ENCODE measurements at regions not wholly inside any gene's neighbourhood (a gene's known extent, or its start where the extent isn't known, plus 50 kb on each side); places are given as distances from the start of the nearest gene placed in this dataset.

DNA sequence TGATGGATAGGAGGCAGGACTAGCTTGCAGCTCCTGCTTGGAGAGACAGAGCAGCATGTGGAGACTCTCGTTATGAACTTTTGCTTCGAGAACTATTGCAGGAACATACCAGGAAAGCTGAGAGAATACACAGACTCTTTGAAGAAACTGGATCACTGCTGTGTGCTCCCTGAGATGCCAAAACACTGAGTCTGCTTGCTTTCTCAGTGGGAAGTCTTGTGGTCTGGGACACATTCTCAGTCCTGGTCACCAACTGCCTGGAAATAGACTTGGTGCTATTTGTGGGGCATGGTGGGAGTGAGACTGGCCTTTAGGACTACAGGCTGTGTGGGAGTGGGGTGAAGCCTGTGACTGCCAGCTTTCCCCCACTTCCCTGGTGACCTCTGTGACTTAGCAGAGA lies 252.6 kb downstream of the MED10 start:
- no peaks in the 10 kb centered on the region for H3K27me3 ChIP-seq (ENCODE audit: insufficient read depth, low read length)
- H3K4me3 ChIP-seq (ENCODE audit: low read length), result no peak overlapping the region
- no peaks in the 10 kb centered on the region for H3K36me3 ChIP-seq (ENCODE audit: insufficient read depth, low read length)
- 93% methylated on average over 2 of the region's 2 CpGs for WGBS
- no peak overlapping the region for H3K9ac ChIP-seq (ENCODE audit: low read depth, low read length)
- H3K27ac ChIP-seq (ENCODE audit: low read depth, low read length), result no peak overlapping the region
- H3K9me3 ChIP-seq (ENCODE audit: insufficient read depth, low read depth, low read length), result peaks cover 15% of the 10 kb centered on the region
- no peaks in the 10 kb centered on the region for H3K4me1 ChIP-seq (ENCODE audit: insufficient read depth, low read length)

- Histone ChIP-seq H3K9me3 (ENCODE audit: insufficient read depth, low read depth, low read length) (peaks cover 2% of the 10 kb centered on the region; the same call in 1 of the 2 replicates), H3K4me3 (ENCODE audit: low read length) (no peak overlapping the region), H3K36me3 (ENCODE audit: insufficient read depth, low read length) (no peaks in the 10 kb centered on the region), H3K27me3 (ENCODE audit: insufficient read depth, low read length) (no peaks in the 10 kb centered on the region), H3K27ac (ENCODE audit: low read depth, low read length) (no peak overlapping the region), H3K4me1 (ENCODE audit: insufficient read depth, low read length) (no peaks in the 10 kb centered on the region), H3K9ac (ENCODE audit: low read depth, low read length) (no peak overlapping the region)
- 93% methylated on average over 4 of the region's 4 CpGs for WGBS
Measured at GRCh38 chr5:6118691-6119090, 259.7 kb downstream of the MED10 start.

GRCh38 chr5:6117212-6117611 lies 261.1 kb downstream of the MED10 start:
- Histone ChIP-seq H3K4me1 (ENCODE audit: insufficient read depth, low read length) (no peaks in the 10 kb centered on the region), H3K4me3 (ENCODE audit: low read length) (no peak overlapping the region), H3K36me3 (ENCODE audit: insufficient read depth, low read length) (no peaks in the 10 kb centered on the region), H3K9me3 (ENCODE audit: insufficient read depth, low read depth, low read length) (no peaks in the 10 kb centered on the region), H3K9ac (ENCODE audit: low read depth, low read length) (no peak overlapping the region), H3K27ac (ENCODE audit: low read depth, low read length) (no peak overlapping the region), H3K27me3 (ENCODE audit: insufficient read depth, low read length) (no peaks in the 10 kb centered on the region)
- WGBS, result 82% methylated on average over 1 of the region's 1 CpG

- Histone ChIP-seq H3K4me1 (ENCODE audit: insufficient read depth, low read length) (no peaks in the 10 kb centered on the region), H3K36me3 (ENCODE audit: insufficient read depth, low read length) (no peaks in the 10 kb centered on the region), H3K9me3 (ENCODE audit: insufficient read depth, low read depth, low read length) (no peaks in the 10 kb centered on the region), H3K9ac (ENCODE audit: low read depth, low read length) (no peak overlapping the region), H3K27me3 (ENCODE audit: insufficient read depth, low read length) (no peaks in the 10 kb centered on the region), H3K4me3 (ENCODE audit: low read length) (no peak overlapping the region), H3K27ac (ENCODE audit: low read depth, low read length) (no peak overlapping the region)
- WGBS, result 97% methylated on average over 4 of the region's 4 CpGs
Measured at GRCh38 chr5:6115852-6116251, 262.5 kb downstream of the MED10 start.

- Histone ChIP-seq H3K4me1 (ENCODE audit: insufficient read depth, low read length) (no peaks in the 10 kb centered on the region), H3K27me3 (ENCODE audit: insufficient read depth, low read length) (no peaks in the 10 kb centered on the region), H3K4me3 (ENCODE audit: low read length) (no peak overlapping the region), H3K9ac (ENCODE audit: low read depth, low read length) (no peak overlapping the region), H3K27ac (ENCODE audit: low read depth, low read length) (no peak overlapping the region), H3K9me3 (ENCODE audit: insufficient read depth, low read depth, low read length) (no peaks in the 10 kb centered on the region), H3K36me3 (ENCODE audit: insufficient read depth, low read length) (no peaks in the 10 kb centered on the region)
Measured at GRCh38 chr5:6112538-6112937, 265.8 kb downstream of the MED10 start.

DNA sequence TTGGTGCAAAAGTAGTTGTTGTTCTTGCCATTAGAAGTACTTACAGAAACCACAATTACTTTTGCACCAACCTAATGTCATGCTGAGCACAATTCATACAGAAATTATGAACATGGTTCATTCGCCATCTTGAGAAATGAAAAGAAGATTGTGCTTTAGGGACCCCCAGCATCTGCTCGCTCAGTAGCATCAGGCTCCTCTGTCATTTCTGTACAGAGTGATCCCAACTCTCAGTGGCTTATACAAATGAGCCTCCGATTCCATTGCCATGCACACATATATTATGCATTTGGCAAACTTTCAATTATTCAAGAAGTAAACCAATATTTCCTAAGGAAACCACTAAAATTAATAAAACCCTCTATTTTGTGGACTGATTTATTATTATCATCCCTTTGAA lies 266.2 kb downstream of the MED10 start:
- Histone ChIP-seq H3K27me3 (ENCODE audit: insufficient read depth, low read length) (no peaks in the 10 kb centered on the region), H3K4me3 (ENCODE audit: low read length) (no peak overlapping the region), H3K27ac (ENCODE audit: low read depth, low read length) (no peak overlapping the region), H3K9ac (ENCODE audit: low read depth, low read length) (no peak overlapping the region), H3K9me3 (ENCODE audit: insufficient read depth, low read depth, low read length) (no peaks in the 10 kb centered on the region), H3K4me1 (ENCODE audit: insufficient read depth, low read length) (no peaks in the 10 kb centered on the region), H3K36me3 (ENCODE audit: insufficient read depth, low read length) (no peaks in the 10 kb centered on the region)
- WGBS, result 91% methylated on average over 3 of the region's 3 CpGs

- H3K27ac ChIP-seq (ENCODE audit: low read depth, low read length), result no peak overlapping the region
- no peaks in the 10 kb centered on the region for H3K36me3 ChIP-seq (ENCODE audit: insufficient read depth, low read length)
- H3K4me3 ChIP-seq (ENCODE audit: low read length), result no peak overlapping the region
- H3K9ac ChIP-seq (ENCODE audit: low read depth, low read length), result no peak overlapping the region
- 91% methylated on average over 6 of the region's 6 CpGs for WGBS
- no peaks in the 10 kb centered on the region for H3K4me1 ChIP-seq (ENCODE audit: insufficient read depth, low read length)
- no peaks in the 10 kb centered on the region for H3K9me3 ChIP-seq (ENCODE audit: insufficient read depth, low read depth, low read length)
- H3K27me3 ChIP-seq (ENCODE audit: insufficient read depth, low read length), result no peaks in the 10 kb centered on the region
Measured at GRCh38 chr5:6111131-6111530, 267.2 kb downstream of the MED10 start.

DNA sequence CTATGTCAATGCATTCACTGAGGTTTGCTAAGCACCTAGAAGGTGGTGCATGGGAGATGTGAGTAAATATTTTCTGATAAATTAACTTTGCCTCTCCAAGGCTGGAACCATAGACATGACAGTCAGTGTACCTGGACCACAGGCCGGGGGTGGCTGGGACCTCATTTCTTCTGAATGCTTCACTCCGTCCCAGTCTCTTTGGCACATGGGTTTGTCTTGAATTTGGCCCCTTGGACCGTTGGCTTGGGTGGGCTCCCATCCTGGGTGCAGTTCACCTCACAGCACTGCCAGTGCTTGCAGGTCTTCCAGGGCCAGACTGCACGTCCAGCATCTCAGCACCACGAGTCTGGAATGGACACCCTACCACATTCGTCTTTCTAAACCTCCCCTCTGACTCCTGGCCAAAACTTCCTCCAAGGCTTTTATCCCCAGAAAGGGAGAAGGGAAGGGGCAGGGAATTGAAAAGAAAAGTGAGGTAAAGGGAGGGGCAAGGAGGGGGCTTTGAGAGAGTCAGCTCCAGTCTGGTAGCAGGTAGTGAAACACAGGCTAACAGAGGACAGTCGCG lies 267.8 kb downstream of the MED10 start:
- no peak overlapping the region for H3K4me3 ChIP-seq (ENCODE audit: low read length)
- no peaks in the 10 kb centered on the region for H3K36me3 ChIP-seq (ENCODE audit: insufficient read depth, low read length)
- H3K4me1 ChIP-seq (ENCODE audit: insufficient read depth, low read length), result no peaks in the 10 kb centered on the region
- H3K9me3 ChIP-seq (ENCODE audit: insufficient read depth, low read depth, low read length), result no peaks in the 10 kb centered on the region
- H3K27ac ChIP-seq (ENCODE audit: low read depth, low read length), result no peak overlapping the region
- no peaks in the 10 kb centered on the region for H3K27me3 ChIP-seq (ENCODE audit: insufficient read depth, low read length)
- WGBS, result 84% methylated on average over 7 of the region's 8 CpGs
- no peak overlapping the region for H3K9ac ChIP-seq (ENCODE audit: low read depth, low read length)

DNA sequence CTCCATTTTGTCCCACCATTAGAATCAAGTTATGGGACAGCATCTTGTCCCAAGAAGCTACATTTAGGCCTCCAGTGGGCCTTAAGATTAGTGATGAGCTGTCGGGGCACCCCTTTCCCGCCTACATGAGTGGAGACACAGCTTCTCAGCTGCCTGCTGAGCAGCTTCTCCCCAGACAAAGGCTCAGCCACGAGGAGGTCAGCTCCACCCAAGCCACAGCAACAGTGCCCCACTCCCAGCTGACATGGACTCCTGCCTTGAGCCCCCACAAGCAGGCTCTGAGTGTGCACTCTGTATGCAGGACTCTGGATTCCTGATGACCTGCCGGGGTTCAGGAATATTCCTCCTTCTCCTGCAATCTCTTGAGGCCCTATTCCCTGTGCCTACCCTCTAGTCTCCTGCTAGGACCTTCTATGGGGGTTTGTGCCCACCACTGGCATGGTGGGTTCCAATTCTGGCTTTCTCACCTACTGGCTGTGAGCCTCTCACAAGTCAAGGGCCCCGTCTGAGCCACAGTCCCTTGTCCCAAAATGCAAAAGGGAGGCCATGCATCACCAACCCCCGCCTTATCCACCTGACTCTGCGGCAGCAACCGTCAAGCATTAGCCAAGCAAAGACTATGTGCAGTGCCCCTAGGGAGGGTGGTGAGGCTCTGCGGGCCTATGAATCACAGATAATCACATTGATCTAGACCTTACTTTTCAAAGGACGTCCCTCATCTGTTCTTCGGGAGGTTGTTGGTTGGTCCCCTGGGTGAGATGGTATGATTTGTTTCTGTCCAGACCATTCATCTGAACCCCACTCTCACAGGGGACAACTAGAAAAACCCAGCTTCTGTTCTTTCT lies 269.1 kb downstream of the MED10 start:
- H3K4me3 ChIP-seq (ENCODE audit: low read length), result no peak overlapping the region
- 92% methylated on average over 9 of the region's 11 CpGs for WGBS
- no peaks in the 10 kb centered on the region for H3K27me3 ChIP-seq (ENCODE audit: insufficient read depth, low read length)
- no peaks in the 10 kb centered on the region for H3K36me3 ChIP-seq (ENCODE audit: insufficient read depth, low read length)
- H3K9ac ChIP-seq (ENCODE audit: low read depth, low read length), result no peak overlapping the region
- no peaks in the 10 kb centered on the region for H3K4me1 ChIP-seq (ENCODE audit: insufficient read depth, low read length)
- no peak overlapping the region for H3K27ac ChIP-seq (ENCODE audit: low read depth, low read length)
- no peaks in the 10 kb centered on the region for H3K9me3 ChIP-seq (ENCODE audit: insufficient read depth, low read depth, low read length)

GRCh38 chr5:6108540-6108848 lies 269.9 kb downstream of the MED10 start:
- WGBS, result 94% methylated on average over 5 of the region's 5 CpGs
- Histone ChIP-seq H3K36me3 (ENCODE audit: insufficient read depth, low read length) (no peaks in the 10 kb centered on the region), H3K4me3 (ENCODE audit: low read length) (no peak overlapping the region), H3K9ac (ENCODE audit: low read depth, low read length) (no peak overlapping the region), H3K27ac (ENCODE audit: low read depth, low read length) (no peak overlapping the region), H3K9me3 (ENCODE audit: insufficient read depth, low read depth, low read length) (no peaks in the 10 kb centered on the region), H3K27me3 (ENCODE audit: insufficient read depth, low read length) (no peaks in the 10 kb centered on the region), H3K4me1 (ENCODE audit: insufficient read depth, low read length) (no peaks in the 10 kb centered on the region)

GRCh38 chr5:6107675-6108539 lies 270.4 kb downstream of the MED10 start:
- Histone ChIP-seq H3K27me3 (ENCODE audit: insufficient read depth, low read length) (no peaks in the 10 kb centered on the region), H3K4me3 (ENCODE audit: low read length) (no peak overlapping the region), H3K4me1 (ENCODE audit: insufficient read depth, low read length) (no peaks in the 10 kb centered on the region), H3K9ac (ENCODE audit: low read depth, low read length) (no peak overlapping the region), H3K27ac (ENCODE audit: low read depth, low read length) (no peak overlapping the region), H3K9me3 (ENCODE audit: insufficient read depth, low read depth, low read length) (no peaks in the 10 kb centered on the region), H3K36me3 (ENCODE audit: insufficient read depth, low read length) (no peaks in the 10 kb centered on the region)
- WGBS, result 86% methylated on average over 13 of the region's 13 CpGs

Data from HUES64 (cell line).